Glomerular visceral epithelial cell (primary cell): ENCODE measurements at regions not wholly inside any gene's neighbourhood (a gene's known extent, or its start where the extent isn't known, plus 50 kb on each side); places are given as distances from the start of the nearest gene placed in this dataset.

ENCODE experiments used
- DNase-seq: peaks from one replicate; pipeline ENCODE4 v3.0.0-alpha.2; 2016; ENCODE audit errors: extremely low spot score

GRCh38 chr18:54531402-54532065 is 59.5 kb upstream of the DYNAP start:
- no peak for DNase-seq

GRCh38 chr18:54532222-54532621 is 58.8 kb upstream of the DYNAP start:
- DNase-seq = no peak

DNA sequence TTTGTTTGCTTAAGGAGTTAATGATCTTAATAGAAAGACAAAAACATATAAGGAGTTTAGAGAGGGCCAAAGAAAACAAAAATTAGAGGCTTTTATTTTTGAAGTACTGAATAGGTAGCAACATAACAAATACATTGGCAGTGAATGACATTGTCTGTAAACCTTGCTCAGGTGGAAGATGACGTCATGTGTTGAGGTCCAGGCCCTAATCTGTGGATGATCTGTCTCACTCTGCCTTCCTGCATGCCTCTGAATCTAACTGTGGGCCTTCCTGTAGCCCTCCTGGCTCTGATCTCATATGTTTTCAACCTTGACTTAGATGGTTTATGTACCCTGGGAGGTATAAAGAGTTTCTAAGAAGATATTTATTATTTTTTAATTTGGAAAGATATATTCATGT is 58.1 kb upstream of the DYNAP start:
- DNase-seq = no peak
